GM10266 (cell line): ENCODE measurements at regions not wholly inside any gene's neighbourhood (a gene's known extent, or its start where the extent isn't known, plus 50 kb on each side); places are given as distances from the start of the nearest gene placed in this dataset.

Experiments used
- DNase-seq: peaks from one replicate; pipeline ENCODE4 v3.0.0; 2012; ENCODE audit errors: extremely low spot score
- TF ChIP-seq, protein P1 (sequence below): IDR thresholded peaks from 2 replicates; pipeline ENCODE4 v1.5.1; 2012; ENCODE audit warnings: mild to moderate bottlenecking, low read depth; ENCODE audit not compliant: control insufficient read depth, insufficient read depth; ENCODE audit errors: missing control alignments

DNA sequence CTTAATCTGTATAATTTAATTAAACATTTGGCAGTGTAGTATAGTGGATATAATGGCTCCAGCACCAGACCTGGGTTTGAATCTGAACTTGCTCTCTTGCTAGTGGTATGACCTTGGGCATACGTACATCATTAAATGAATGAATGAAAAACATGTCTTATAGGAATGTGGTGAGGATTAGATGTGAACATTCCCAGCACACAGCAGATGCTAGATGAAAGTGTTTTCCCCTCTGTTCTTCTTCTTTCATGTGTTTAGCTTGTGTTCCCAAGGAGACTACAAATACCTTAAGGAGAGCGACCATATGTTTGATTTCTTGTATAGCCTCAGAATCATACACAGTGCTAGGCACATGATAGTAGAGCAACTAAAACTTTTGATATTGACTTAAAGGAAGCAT lies 56.5 kb downstream of the CT47B1 start:
- DNase-seq = no peak
- TF ChIP-seq, protein P1, sequence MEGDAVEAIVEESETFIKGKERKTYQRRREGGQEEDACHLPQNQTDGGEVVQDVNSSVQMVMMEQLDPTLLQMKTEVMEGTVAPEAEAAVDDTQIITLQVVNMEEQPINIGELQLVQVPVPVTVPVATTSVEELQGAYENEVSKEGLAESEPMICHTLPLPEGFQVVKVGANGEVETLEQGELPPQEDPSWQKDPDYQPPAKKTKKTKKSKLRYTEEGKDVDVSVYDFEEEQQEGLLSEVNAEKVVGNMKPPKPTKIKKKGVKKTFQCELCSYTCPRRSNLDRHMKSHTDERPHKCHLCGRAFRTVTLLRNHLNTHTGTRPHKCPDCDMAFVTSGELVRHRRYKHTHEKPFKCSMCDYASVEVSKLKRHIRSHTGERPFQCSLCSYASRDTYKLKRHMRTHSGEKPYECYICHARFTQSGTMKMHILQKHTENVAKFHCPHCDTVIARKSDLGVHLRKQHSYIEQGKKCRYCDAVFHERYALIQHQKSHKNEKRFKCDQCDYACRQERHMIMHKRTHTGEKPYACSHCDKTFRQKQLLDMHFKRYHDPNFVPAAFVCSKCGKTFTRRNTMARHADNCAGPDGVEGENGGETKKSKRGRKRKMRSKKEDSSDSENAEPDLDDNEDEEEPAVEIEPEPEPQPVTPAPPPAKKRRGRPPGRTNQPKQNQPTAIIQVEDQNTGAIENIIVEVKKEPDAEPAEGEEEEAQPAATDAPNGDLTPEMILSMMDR = no peak

DNA sequence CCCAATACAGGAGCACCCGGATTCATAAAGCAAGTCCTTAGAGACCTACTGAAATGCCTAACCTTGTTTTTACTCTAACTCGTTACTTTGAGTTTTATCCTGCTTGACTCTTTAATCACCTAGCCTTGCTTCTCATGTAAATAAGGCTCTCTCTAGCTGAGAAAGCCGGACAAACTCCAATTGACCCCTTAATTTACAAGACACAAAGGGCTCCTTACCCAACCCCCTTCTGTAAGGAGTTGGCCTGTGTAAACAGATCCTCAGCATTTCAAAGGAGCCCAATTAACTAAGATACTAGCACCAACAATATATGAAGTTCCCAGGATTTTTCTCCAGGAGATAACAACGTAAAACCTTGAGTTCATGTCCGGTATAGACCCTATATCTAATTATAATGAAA lies 61.7 kb downstream of the CT47B1 start:
- no peak for DNase-seq
- TF ChIP-seq, protein P1 = no peak

DNA sequence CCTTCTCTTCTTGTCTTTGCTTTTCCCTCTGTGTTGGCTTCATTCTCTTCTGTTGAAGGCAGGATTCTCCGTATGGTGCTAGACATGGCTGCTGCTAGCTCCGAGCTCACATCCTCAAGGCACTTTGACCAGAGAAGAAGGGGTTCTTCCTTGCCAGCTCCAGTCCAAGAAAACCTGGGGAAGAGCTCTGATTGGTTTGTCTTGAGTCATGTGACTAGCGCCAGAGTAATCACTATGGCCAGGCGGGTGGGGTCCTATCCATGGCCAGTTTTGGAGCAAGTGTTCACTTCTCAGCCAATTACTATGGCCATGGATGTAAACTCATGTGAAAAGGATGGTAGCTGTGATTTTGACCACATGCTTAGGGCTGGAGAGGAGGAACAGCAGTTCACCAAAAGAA lies 74.2 kb downstream of the CT47B1 start:
- DNase-seq = no peak
- TF ChIP-seq, protein P1 = no peak

- no peak for DNase-seq
- TF ChIP-seq, protein P1 = no peak
Observed at GRCh38 chrX:120797188-120797851, 78.3 kb downstream of the CT47B1 start.

DNA sequence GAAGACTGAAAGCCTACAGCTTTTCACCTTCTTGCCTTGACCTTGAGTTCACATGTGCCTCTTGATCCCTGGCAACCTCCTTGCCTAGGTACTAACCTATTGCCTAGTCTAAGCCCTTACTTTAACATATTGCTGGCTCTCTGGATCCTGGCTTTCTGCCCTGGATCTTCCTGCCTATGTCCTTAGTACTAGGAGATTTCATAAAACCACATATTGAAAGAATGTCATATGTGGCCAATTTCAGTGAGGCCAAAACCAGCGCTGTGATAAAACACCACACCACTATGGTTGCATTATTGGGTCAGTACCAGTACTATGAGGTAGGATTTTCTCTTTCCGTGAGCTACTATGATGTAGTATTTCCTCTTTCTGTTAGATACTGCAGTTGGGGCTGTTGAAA lies 80.4 kb downstream of the CT47B1 start:
- TF ChIP-seq, protein P1 = no peak
- DNase-seq = no peak

DNA sequence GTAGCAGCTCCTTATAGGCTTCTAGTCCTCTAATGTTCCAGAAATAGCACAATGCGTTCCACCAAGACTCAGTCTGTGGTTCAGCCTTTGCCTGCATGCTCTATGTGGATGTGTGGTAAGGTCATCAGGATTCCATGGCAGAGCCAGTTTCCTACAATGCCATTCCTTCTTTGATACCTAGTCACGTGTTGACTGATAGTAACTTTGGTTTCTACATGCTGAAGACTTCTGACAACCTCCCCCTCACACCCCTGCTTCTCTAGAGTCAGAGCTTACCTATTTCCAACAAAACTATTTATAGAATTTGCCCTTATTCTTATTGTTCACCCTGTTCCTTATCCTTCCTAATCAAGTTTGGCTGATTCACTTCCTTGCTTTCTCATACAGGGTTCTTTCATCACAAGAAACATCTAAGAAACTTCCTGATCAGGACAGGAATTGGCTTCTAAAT lies 81.1 kb downstream of the CT47B1 start:
- DNase-seq = no peak
- TF ChIP-seq, protein P1 = no peak

DNA sequence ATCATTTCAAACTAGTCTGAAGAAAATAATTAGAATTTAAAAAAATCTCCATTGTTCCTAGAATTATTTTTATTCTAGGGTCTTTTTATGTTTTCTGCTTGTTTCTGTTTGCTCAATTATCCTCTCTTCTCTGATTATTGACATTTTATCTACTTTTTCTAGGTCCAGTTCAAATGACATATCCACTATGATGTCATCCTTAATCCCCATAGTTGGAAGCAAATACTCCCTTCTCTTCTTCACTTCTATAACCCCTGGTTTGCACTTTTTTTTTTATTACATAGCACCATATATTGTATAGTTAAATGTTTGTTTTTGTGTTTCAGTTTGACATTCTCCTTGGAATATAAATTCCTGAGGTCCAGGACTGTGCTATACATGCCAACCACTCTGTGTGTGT lies 82.6 kb downstream of the CT47B1 start:
- TF ChIP-seq, protein P1 = no peak
- DNase-seq = no peak
